ENCODE measurements at regions not wholly inside any gene's neighbourhood (a gene's known extent, or its start where the extent isn't known, plus 50 kb on each side); places are given as distances from the start of the nearest gene placed in this dataset.

DNA sequence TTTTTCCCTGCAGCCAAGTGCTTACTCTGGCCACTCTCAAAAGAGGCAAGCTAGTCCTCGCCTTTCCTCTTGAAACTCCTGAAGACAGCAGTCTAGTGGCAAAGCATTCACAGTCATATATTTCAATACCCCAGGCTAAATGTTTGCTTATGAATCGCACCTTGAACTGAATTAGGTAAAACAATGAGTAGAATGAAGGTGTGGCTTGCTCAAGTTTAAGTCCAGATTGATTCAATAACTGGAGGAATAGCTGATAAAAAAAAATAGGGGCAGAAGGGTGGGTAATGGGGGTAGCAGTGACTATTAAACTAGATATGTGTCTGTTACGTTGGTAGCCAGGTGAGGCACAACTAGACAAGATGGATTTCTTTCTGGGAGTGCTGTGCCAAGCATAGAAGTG, 88.2 kb upstream of the EPB41L3 start:
- no peak for DNase-seq

DNA sequence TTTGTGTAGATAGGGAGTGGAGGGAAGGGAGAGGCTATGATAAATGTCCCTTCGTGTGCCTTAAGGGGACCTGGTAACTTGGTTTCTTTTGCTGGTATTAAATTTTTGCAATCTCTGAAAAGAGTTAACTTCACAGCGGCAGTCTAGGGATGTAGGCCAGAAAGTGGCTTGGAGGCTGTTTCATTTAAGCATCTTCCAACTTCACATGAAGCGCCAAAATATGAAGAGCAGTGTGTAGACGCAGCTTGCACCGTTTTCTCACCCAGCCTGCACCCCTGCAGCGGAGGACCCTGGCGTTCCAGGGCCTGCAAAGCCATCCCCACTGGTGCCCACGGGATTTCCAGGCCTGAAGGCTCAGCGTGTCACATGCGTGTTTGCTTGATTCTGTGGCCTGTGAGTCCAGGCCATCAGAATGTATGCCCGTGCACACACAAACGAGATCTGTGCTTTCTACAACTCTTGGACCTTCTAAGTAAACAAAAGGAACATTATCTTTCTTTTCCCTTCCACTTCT, 87.2 kb upstream of the EPB41L3 start:
- DNase-seq, result no peak

DNA sequence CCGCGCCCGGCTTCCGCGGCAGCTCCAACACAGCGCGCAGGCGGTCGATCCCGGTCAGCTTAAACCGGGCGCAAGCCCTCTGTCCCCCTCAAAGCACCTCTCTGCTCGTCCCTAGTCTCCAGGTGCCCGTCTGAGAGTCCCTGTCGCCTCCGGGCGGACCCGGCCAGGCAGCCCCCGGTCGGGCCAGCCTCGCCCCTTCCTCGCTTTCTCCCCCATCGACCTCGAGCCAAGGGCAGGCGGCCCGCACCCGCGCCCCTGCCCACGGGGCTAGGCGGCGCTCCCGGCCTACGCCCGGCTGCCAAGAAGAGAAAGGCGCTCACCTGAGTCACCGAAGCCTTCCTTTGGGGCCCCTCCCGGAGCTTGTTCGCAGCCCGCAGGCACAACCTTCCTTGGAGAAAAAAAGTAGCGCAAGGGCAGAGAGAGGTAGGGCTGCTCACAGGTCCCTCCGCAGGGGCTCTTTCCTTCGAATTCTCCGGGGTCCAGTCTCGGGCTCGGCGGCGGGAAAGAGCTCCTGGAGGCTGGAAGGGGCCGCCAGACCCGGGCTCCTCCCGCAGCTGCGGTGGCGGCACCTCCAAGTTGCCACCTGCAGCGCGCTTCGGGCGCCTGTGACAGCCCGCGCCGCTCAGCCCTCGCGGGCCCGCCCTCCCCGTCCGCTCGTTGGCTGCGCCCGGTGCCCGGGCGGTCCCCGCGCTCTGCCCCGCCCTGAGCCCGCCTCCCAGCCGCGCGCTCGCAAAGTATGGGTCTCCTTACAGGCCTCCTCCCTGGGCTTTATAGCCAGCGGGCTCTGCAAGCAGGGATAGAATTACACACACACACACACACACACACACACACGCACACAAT, 86.5 kb upstream of the EPB41L3 start:
- peak; percentile 71 for DNase-seq

DNA sequence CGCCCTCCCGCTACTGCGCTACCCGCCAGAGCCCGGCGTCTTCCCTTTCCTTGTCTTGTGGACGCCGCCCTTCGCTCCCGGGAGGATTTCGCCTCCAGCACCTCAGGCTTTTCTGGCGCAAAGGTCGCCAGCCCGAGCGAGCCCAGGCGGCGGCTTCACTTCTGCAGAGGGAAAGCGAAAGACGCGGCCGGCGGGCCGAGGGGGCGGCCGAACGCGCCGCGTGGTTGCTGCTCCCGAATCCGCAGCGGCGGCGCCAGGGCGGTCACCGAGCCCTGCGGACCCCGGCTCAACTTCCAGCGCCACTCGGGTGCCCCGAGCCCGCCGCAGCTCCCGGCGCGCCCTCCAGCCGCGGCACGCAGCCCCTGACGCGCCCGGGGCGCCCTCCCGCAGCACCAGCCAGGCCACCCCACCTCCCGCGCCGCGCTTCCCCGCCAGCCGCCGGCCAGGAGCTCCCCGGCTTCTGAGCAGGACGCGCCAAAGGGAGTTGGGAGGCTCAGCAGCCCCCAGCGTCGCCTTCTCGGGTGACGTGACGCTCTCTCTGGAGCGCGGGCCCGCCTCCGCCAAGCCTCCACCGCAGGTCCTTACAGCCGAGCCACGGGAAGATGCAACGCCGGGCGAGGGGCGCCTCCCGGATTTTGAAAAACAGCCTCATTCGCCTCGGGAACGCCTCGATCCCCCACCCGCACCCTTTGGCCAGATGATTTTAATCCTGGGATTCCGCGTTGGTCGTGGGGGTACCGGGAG, 84.9 kb upstream of the EPB41L3 start:
- peak; percentile 17 for DNase-seq

DNA sequence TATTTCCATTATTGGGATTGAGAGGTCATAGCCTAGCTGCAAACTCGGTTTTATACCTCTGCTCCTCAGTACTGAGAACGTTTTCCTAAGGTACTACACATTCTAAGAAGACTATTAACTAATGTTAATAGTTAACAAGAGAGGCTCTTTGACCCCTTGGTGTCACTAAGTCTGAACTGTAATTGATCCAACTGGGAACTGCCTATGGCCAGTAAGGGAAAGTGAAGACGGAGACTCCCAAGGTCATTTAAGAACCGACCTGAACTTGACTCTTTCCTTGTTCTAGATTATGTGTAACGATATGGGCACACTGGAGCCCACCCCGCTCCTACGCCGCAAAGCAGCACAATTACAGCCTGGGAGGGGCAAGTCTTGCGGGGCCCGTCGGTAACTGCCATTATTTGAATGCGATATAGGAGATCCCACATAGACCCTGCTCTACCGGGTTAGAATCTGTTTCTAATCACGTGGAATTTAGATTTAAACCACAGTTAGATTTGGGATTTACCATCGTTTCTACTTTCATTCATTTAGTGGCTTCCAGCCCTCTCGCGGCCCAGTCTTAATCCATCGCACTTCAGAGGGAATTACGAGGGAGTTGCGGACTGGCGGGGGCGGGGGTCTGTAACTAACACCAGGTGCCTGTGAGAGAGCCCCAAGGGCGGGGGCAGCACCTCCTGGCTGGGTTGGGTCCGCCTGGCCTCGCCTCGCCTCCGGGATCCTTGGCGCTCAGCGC, 84.1 kb upstream of the EPB41L3 start:
- DNase-seq, result no peak

DNA sequence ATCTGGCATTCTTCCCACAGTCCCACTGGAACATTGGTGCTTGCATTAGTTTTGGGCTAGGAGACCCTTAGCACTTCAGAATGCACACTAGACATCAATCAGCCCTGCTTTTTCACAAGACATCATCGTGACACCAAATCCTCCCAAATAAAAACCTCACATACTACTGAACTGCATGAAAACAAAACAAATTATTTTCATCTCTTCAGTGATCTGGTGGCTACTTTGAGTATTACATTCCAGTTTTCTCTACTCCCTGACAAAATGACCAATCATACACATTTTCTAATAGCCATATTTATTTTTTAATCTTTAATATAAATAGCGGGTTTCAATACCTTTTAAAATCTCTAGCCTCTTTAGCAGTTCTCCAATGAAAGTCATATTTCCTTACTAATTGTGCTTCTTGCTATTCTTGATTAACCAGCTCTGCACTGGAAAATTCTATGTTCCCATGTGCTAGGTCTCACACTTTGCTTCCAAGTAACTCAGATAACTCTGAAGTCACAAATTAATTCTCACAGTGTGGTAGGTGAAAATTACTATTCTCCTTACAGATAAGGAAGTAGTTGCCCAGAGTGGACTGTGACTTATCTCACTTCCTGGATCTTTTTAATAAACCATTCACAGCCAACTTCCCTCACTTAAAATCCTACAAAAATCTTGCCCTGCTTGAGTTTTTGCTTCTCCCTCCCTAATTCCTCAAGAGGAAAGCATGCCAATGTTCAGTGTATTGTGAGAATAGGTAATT, 82.5 kb upstream of the EPB41L3 start:
- no peak for DNase-seq

DNA sequence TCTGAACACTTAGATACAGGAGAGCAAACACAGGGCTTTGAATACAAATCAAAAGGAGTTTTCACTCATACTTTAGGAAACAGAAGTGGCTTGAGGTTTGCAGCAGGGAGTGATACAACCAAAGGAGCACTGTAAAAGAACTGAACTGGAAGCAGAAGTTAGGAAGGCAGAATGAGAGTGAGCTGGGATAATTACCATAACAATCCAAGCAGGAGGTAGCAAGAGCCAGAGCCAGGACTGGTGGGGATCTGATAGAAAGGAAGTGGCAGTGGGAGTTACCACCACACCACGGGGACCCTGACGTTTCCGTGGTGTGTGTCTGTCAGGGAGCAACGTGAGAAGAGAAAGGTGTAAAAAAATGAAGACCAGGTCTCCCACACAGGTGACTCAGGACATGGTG, 81.3 kb upstream of the EPB41L3 start:
- no peak for DNase-seq

DNA sequence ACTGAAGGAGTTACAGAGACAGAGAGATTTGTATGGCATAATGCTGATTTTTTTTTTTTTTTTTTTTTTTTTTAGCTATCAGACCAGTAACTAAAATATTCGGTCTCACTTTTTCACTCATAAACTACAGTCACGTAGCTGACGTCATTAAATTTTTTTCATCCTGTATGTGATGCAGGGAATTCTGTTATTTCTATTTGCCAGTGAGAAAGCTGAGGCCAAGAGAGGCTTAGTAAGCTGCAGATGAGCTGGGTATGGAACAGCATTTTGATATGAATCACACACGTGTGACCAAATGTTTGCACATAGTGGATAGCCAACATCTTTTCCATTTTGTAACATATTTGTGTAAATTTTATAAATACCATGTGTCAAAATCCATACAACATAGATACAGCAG, 79.1 kb upstream of the EPB41L3 start:
- no peak for DNase-seq

DNA sequence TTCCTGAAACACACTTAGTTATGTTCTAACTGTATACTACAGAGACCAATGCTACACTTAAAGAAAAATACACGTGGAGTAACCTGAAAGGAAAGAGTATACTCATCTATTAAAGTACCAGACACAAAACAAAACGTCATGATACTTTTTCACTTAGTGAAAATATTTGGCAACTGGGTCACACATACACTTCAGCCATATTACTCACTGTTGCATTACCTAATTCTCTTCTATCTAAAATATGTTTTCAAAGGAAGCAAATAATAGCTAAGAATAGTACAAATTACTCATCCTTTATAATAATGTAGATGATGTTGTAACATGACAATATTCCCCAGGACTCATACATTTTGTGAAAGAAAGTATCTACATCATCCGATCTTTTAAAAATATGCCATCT, 76.5 kb upstream of the EPB41L3 start:
- DNase-seq, result no peak

DNA sequence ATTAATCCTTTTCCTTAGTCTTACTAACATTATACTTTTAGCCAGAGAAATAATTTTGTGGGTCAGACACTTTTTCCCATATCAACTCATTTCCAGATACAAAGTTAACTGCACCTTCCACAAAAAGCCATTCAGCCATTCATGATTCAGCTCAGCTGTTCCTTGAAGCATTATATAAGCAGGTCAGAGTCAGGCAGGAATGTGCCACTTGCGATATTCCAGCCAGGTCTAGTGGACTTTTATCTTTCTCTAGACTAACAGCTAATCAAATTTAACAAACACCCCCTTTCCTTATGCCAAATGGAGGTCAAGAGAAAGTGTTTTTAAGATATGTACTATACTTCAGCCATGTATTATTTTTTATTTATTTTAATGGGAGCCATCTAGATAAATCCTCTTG, 75.6 kb upstream of the EPB41L3 start:
- no peak for DNase-seq

DNA sequence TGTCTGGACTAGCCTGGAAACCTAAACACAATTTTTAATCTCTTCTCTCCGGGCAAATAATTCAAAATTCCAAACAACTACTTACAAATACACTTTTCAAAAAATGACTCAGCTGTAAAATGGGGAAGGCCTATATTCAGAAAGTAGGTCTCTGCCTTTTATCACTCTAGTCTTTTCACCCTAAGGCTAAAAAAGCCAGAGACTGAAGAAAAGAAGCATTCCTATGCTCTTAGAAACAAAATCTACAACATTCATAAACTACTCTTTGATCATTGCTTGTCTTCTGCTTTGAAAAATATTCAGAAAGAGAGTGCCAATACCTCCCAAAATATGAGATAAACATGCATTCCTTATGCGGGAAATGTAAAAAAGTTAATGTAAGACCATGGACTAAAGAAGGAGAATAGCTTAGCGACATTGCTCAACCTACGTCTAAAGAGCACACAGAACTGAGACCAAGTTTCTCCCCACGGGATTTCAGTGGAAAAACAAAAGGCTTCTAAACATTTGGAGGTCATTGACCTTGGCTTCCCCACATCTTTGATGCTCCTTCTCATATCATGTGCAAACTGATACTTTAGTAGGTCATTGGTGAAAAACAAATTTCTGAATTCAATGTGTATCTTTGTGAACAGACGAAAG, 74.4 kb upstream of the EPB41L3 start:
- DNase-seq, result no peak

DNA sequence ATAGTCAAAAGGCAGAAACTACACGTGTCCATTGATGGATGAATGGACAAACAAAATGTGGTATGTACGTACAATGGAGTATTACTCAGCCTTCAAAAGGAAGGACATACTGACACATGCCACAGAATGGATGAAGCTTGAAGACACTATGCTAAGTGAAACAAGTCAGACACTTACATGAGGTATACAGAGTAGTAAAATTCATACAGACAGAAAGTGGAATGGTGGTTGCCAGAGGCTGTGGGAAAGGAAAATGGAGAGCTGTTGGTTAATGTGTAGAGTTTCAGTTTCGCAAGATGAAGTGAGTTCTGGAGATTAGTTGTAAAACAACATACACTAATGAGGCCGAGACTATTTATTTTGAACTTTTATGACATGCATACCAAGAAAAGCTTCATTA, 67.4 kb upstream of the EPB41L3 start:
- DNase-seq, result no peak

DNA sequence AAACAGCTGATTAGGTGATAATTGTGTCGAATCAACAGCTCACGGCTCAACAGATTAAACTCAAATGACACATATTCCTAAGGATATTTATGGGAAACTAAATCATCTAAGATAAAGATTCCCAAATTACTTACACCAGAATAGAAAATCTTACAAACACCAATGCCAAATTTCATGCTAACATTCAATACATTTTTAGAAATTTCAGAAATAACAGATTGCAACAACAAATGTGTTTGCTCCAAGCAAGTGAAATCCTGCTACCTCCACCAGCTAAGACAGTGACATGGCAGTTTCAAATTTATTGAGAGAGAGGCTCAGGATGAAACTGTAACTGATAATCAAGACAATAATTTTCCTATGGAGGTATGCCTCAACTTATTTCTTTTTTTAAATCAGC, 65.0 kb upstream of the EPB41L3 start:
- DNase-seq, result no peak

DNA sequence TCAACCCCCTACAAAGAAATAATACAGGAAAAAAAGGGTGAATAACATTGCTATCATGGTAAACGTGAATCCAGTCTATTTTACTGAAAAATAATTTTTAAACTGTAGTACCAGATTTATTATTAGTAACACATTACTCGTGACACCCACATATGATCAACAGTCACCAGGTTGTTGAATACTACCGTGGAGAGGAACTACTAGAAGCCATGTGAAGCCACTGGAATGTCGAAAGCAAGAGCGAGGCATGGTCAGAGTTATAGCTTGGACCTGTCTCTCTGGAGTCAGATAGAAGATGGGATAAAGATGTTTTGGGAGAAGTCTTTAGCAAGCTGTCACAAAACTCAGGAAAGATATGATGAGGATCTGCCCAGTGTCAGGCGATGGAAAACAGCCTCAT, 63.2 kb upstream of the EPB41L3 start:
- DNase-seq, result no peak

DNA sequence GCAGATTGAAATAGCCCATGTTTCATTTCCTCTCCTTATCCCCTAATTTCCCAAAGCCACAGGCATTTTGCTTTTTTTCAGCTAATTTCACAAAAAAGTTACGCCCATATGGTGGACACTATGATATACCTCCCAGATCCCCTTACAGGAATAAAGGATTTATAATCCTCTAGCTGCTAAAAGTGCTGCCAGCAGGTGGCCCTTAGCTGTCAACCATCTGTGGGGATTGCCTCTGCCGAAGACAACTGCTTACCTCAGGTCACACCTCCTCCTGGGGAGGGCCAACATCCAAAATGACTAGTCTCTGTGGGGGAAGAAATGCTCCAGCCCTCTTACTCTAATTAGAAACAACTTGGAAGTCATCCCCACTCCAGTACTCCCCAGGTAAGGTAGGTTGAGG, 61.0 kb upstream of the EPB41L3 start:
- peak; percentile 4 for DNase-seq

DNA sequence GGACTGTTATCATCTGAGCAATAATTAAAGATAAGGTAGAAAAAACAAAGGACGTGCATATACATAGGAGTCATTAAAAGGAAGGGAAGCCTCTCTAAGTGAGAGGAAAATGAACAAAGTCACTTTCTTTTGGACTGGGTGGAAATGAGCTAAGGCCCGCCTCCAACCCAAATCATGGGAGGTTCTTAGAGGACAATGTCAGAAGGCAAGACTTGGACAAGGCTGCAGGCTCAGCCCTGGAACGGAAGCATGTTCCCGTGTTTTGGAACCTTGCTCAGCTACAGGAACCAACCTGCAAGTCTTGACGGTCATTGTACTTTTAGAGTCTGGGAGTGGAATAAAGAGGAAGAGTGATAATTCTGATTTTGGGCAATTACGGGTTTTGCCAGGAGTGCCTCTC, 59.4 kb upstream of the EPB41L3 start:
- no peak for DNase-seq

DNA sequence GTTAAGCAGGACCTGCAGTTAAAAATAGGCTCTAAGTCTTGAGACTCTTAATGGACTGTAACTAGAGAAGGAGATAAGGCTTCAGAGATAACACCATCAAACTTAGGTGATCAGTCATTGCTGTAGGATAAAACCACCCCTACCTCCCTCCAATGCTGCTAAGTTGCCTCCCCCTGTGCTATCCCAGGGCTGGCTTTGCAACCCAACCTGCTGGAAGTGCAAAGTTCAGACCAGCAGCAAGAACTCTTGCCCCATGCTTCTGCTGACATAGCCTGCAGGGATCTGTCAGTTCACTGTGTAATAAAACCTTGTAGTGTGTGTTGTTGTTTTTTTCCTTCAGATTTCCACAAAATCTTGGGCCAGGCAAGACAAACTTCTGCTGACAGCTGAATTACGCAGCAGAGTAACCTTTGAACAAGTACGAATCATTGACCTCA, 57.4 kb upstream of the EPB41L3 start:
- no peak for DNase-seq

DNA sequence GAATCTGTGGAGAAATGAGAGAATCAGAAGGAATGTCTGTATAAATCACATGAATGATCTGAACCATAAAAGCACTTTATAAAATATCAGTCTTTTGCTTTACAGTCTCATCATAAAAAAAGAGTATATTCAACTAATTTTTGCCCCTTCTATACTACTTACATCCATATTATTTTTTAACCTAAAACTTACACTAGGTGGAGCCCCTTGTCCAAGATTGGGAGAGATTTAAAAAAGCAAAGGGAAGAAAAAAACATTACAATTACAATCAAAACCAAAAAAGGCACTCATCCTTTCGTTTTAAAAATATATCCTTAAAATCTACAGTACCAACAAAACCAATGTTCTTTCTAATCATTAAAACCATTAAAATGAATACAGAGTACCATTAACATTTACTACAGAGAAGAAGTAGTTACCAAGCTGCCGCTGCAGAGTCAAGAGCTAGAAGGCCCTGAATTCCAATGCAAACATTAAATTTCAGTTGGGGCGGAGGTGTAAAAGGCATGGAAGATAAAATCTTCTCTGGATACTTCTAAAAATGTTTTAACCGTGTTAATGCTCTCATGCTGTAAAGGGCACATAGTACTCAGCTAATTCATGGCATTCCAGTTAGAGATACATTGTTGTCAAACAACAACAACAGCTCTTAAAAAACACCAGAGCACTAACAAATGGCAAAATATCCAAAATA, 56.7 kb upstream of the EPB41L3 start:
- peak; percentile 10 for DNase-seq

DNA sequence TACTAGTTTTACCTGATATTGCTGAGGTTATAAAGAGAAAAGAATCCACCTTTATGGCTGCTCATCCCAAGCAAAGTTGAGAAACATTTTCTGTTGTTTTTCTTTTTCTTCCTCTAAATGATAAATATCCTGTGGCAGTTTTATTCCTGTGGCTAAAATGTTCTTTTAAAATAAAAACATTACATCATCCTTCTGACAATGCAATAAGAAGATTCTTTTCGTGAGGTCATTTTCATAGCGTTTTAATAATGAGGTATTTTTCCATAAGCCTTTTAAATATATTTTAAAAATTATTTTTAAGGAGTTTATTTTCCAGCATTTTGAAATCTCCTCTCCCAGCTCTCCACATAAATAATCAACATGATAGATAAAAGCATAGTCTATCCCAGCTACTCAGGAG, 52.8 kb upstream of the EPB41L3 start:
- no peak for DNase-seq
